ENCODE measurements at regions not wholly inside any gene's neighbourhood (a gene's known extent, or its start where the extent isn't known, plus 50 kb on each side); places are given as distances from the start of the nearest gene placed in this dataset.

DNA sequence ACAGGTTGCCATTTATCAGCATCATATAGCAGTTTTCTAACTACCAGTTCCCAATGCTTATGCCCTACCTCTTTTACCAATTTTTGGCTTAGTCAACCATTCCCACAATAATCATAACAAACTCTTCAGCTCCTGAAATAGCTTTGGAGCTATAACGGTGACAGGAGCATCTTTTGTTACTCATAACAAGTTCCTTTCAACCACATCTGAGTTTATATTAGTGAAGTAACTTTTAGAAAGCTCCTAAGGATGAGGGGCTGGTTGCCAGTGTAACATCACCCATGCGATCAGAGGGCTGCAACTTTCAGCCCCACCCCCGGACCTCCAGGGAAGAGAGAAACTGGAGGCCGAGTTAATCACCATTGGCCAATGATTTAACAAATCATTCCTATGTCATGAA lies 495.3 kb upstream of the RASGRP1 start:
- DNase-seq (ENCODE audit: low read depth), result no peak
- TF ChIP-seq, protein P1, sequence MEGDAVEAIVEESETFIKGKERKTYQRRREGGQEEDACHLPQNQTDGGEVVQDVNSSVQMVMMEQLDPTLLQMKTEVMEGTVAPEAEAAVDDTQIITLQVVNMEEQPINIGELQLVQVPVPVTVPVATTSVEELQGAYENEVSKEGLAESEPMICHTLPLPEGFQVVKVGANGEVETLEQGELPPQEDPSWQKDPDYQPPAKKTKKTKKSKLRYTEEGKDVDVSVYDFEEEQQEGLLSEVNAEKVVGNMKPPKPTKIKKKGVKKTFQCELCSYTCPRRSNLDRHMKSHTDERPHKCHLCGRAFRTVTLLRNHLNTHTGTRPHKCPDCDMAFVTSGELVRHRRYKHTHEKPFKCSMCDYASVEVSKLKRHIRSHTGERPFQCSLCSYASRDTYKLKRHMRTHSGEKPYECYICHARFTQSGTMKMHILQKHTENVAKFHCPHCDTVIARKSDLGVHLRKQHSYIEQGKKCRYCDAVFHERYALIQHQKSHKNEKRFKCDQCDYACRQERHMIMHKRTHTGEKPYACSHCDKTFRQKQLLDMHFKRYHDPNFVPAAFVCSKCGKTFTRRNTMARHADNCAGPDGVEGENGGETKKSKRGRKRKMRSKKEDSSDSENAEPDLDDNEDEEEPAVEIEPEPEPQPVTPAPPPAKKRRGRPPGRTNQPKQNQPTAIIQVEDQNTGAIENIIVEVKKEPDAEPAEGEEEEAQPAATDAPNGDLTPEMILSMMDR (IDR thresholded peaks at IDR 0.05; ENCODE audit: control insufficient read depth, insufficient read depth, low read depth, low read length, missing control alignments), result no peak
- H3K4me3 ChIP-seq (ENCODE audit: control insufficient read depth, low read depth, low read length), result no peak overlapping the region

DNA sequence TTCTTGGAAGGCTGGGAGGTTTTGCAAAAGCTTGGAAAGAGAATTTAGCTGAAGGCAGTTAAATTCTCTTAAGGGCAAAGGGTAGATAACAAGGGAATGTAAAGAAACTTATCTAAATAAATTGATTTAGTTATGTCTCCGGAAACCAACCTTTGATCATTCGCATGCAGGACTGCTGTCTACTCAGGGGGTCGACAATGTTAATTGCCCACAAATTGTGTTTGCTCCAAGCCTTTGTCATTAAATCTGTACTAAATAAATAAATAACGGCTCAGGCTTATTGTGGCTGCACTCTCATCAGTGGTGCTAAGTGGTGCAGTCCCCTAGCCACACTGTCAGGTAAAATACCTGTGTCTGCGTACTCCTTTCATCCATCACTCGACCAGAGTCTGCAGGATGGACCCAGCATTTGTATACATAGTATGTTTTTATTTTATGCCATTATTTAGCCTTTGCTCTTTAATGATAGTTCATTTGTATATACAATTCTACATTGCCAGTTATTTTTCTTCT lies 497.4 kb upstream of the RASGRP1 start:
- DNase-seq (ENCODE audit: low read depth), result no peak
- H3K4me3 ChIP-seq (ENCODE audit: control insufficient read depth, low read depth, low read length), result no peak overlapping the region
- TF ChIP-seq, protein P1 (IDR thresholded peaks at IDR 0.05; ENCODE audit: control insufficient read depth, insufficient read depth, low read depth, low read length, missing control alignments), result no peak

DNA sequence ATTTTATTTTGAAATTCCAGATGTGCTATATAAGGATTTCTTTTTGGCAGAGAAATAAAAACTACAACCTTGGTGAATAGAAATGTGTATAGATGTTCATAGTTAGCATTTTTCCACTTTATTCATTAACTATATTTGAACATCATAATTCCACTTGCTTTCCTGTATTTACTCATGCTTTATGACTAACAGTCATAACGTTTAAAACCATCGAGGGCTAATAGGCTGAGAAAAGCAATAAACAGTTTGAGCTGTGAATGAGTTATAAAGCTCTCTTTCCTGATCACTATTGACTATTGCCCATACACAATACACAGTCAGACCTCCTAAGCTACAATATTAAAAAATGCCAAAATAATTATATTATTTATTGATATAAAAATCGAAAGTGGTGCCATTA lies 502.1 kb upstream of the RASGRP1 start:
- no peak for DNase-seq (ENCODE audit: low read depth)
- TF ChIP-seq, protein P1 (IDR thresholded peaks at IDR 0.05; ENCODE audit: control insufficient read depth, insufficient read depth, low read depth, low read length, missing control alignments), result no peak
- no peak overlapping the region for H3K4me3 ChIP-seq (ENCODE audit: control insufficient read depth, low read depth, low read length)

DNA sequence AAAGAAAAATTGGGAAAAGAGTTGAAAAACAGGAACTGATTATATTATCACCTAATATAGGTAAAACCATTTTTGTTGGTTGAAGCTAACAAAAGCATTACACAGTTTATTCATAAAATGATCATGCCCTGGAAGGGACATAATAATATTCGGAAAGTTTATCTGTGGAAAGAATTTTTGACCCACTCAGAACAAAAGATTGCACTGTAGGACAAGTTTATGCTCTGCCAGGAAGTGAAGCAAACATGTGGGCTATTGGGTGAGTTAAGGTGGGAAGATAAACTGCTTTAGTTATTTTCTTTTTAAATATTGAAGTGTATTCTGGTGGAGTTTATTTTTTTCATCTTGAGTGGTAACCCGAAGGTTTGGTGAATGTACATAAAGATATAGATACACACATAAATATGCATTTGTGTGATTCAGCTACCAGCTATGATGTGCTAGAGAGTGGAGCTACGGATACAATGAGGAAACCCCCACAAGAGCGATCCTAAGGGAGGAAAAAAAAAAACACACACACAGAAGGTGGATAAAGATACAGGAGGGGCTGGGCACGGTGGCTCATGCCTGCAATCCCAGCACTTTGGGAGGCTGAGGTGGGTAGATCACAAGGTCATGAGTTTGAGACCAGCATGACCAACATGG lies 506.4 kb upstream of the THBS1 start:
- TF ChIP-seq, protein P1 (IDR thresholded peaks at IDR 0.05; ENCODE audit: control insufficient read depth, insufficient read depth, low read depth, low read length, missing control alignments), result no peak
- no peak for DNase-seq (ENCODE audit: low read depth)
- H3K4me3 ChIP-seq (ENCODE audit: control insufficient read depth, low read depth, low read length), result no peak overlapping the region

DNA sequence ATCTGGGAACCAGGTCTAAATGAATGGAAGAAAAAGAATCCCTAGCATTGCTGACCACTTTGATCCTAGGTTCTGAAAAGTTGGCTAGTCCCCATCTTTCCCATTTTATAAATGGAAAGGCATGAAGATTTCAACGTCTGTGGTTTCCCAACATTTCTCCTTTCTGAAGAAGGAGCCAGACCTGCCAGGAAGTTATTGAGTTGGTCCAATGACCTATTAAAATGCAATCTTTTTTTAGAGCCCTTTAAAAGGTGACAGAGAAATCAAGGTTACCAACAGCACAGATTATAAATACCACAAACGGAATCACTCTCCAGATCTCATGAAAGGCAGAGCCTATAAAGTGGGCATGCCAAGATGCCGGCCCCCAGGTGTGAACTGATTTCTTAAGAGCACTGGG lies 505.6 kb upstream of the THBS1 start:
- TF ChIP-seq, protein P1 (IDR thresholded peaks at IDR 0.05; ENCODE audit: control insufficient read depth, insufficient read depth, low read depth, low read length, missing control alignments), result no peak
- peak; percentile 72 for DNase-seq (ENCODE audit: low read depth)

DNA sequence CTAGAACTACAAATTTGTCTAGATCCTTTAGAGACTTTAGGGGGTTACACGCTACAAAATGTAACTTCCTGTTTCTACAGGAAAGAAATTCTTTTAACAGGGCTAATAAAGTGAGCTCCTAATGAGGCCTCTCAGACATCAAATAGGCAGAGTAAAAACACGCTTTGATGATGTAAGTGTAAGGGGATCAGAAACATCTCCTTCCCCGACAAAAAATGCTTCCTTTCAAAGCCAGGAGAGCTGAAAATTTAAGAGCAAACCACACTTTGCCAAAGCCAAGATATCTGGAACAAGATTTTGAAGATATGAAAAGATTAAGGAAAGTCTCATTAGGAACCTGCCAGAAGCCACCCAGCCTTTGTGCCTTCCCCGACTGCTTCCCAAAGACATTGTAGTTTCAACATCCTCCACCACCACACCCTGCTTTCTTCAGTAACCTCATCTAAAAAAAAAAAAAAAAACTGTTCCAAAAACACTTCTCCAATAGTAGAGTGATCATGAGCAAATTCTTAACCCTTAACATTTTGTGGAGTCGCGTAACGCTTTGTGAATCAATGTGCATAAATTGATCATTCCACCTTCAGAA lies 505.0 kb upstream of the THBS1 start:
- TF ChIP-seq, protein P1 (IDR thresholded peaks at IDR 0.05; ENCODE audit: control insufficient read depth, insufficient read depth, low read depth, low read length, missing control alignments), result no peak

More for the DNA sequence above, 505.6 kb upstream of the THBS1 start:
- no peak overlapping the region for H3K4me3 ChIP-seq (ENCODE audit: control insufficient read depth, low read depth, low read length)

More for the DNA sequence above, 505.0 kb upstream of the THBS1 start:
- no peak for DNase-seq (ENCODE audit: low read depth)
- no peak overlapping the region for H3K4me3 ChIP-seq (ENCODE audit: control insufficient read depth, low read depth, low read length)

All from AG09309 (cell line).